Stimulated activated CD4-positive, alpha-beta T cell treated with anti-CD3 and anti-CD28 coated beads, Interleukin-15, amount 100 ng/mL, for 1 hour (primary cell): ENCODE measurements at regions not wholly inside any gene's neighbourhood (a gene's known extent, or its start where the extent isn't known, plus 50 kb on each side); places are given as distances from the start of the nearest gene placed in this dataset.
"Not testable (repeated sequence)": the region's sequence is repeated elsewhere in the genome, so short reads cannot be mapped to it uniquely, and the experiment has no call there.

Experiments used
- DNase-seq, 2 donors: peaks; one replicate each; pipeline ENCODE4 v3.0.0-alpha.2; 2020; ENCODE audit warnings: low read depth in 1 of 2, low spot score in 1 of 2

- DNase-seq = peak in 1 of 2 donors; percentile 1
Measured at GRCh38 chr15:20292422-20293005, 249.1 kb downstream of the GOLGA6L6 start.

GRCh38 chr15:20291616-20292015 lies 250.0 kb downstream of the GOLGA6L6 start:
- not testable (repeated sequence) for DNase-seq

GRCh38 chr15:20290606-20291005 lies 251.0 kb downstream of the GOLGA6L6 start:
- not testable (repeated sequence) for DNase-seq

- DNase-seq = not testable (repeated sequence)
Measured at GRCh38 chr15:20289538-20290103, 252.0 kb downstream of the GOLGA6L6 start.

GRCh38 chr15:20288800-20289537 lies 252.6 kb downstream of the GOLGA6L6 start:
- not testable (repeated sequence) for DNase-seq

- not testable (repeated sequence) for DNase-seq
Measured at GRCh38 chr15:20286559-20286958, 255.0 kb downstream of the GOLGA6L6 start.

GRCh38 chr15:20285696-20286300 lies 255.8 kb downstream of the GOLGA6L6 start:
- not testable (repeated sequence) for DNase-seq

- DNase-seq = not testable (repeated sequence)
Measured at GRCh38 chr15:20284891-20285535, 256.6 kb downstream of the GOLGA6L6 start.

GRCh38 chr15:20283651-20284050 lies 257.9 kb downstream of the GOLGA6L6 start:
- not testable (repeated sequence) for DNase-seq

GRCh38 chr15:20282491-20282943 lies 259.1 kb downstream of the GOLGA6L6 start:
- not testable (repeated sequence) for DNase-seq

GRCh38 chr15:20281567-20282275 lies 259.9 kb downstream of the GOLGA6L6 start:
- DNase-seq = not testable (repeated sequence)

- no peak for DNase-seq
Measured at GRCh38 chr15:20280933-20281463, 260.6 kb downstream of the GOLGA6L6 start.

- DNase-seq = not testable (repeated sequence)
Measured at GRCh38 chr15:20280141-20280932, 261.3 kb downstream of the GOLGA6L6 start.

GRCh38 chr15:20279056-20279455 lies 262.5 kb downstream of the GOLGA6L6 start:
- DNase-seq = not testable (repeated sequence)

GRCh38 chr15:20278376-20278775 lies 263.2 kb downstream of the GOLGA6L6 start:
- not testable (repeated sequence) for DNase-seq

- DNase-seq = not testable (repeated sequence)
Measured at GRCh38 chr15:20277451-20277850, 264.1 kb downstream of the GOLGA6L6 start.

- DNase-seq = not testable (repeated sequence)
Measured at GRCh38 chr15:20276312-20277114, 265.1 kb downstream of the GOLGA6L6 start.

GRCh38 chr15:20275373-20275967 lies 266.1 kb downstream of the GOLGA6L6 start:
- not testable (repeated sequence) for DNase-seq
